ENCODE measurements at regions not wholly inside any gene's neighbourhood (a gene's known extent, or its start where the extent isn't known, plus 50 kb on each side); places are given as distances from the start of the nearest gene placed in this dataset.

GRCh38 chr7:18128846-18129245, 101.2 kb upstream of the PRPS1L1 start:
- TF ChIP-seq CTCF (IDR thresholded peaks at IDR 0.05) (no peak), POLR2A (IDR thresholded peaks at IDR 0.05) (no peak)

Data from Peyer's patch (tissue), 4 donors.